Right lobe of liver (tissue), 4 donors: ENCODE measurements at regions not wholly inside any gene's neighbourhood (a gene's known extent, or its start where the extent isn't known, plus 50 kb on each side); places are given as distances from the start of the nearest gene placed in this dataset.

Experiments used
- CTCF ChIP-seq, 4 donors: fragments of 200-600 bp in 3 of 4; fragments of 450-650 bp in 1 of 4; IDR thresholded peaks; one replicate each; pipeline versions ENCODE4 v1.5.1 to v1.8.0; 2016 to 2022; ENCODE audit warnings: antibody characterized with exemption in 4 of 4, mild to moderate bottlenecking in 2 of 4
- POLR2A ChIP-seq: fragments of 450-650 bp; IDR thresholded peaks from one replicate; pipeline ENCODE4 v1.6.1; 2017; ENCODE audit warnings: antibody characterized with exemption, mild to moderate bottlenecking
- donor health status: DM: no; HTN: no; CAD: no.
- donor health status: DM: no; HTN: no; CAD: no.
- donor health status: DM: no; HTN: yes; CAD: no.

- TF ChIP-seq CTCF (IDR thresholded peaks at IDR 0.05), result no peak
- no peak for TF ChIP-seq POLR2A
These were observed 105.4 kb downstream of the SNX5 start for GRCh38 chr20:17863209-17863576.
